GM19397 (cell line): ENCODE measurements at regions not wholly inside any gene's neighbourhood (a gene's known extent, or its start where the extent isn't known, plus 50 kb on each side); places are given as distances from the start of the nearest gene placed in this dataset.

ENCODE experiments used
- ATAC-seq: cut with Tn5 transposase; IDR thresholded peaks from one replicate; pipeline ENCODE4 v1.9.1; 2021; ENCODE audit warnings: mild to moderate bottlenecking, moderate library complexity; ENCODE audit not compliant: unreplicated experiment

- no peak for ATAC-seq
Observed at GRCh38 chr4:35463251-35463952, 780.9 kb downstream of the ARAP2 start.

GRCh38 chr4:35464964-35465528 is 779.3 kb downstream of the ARAP2 start:
- ATAC-seq, result no peak

- no peak for ATAC-seq
Observed at GRCh38 chr4:35491093-35491492, 753.2 kb downstream of the ARAP2 start.

- ATAC-seq, result no peak
Observed at GRCh38 chr4:35493977-35494376, 750.3 kb downstream of the ARAP2 start.

- ATAC-seq, result no peak
Observed at GRCh38 chr4:35494955-35495354, 749.4 kb downstream of the ARAP2 start.

- ATAC-seq, result no peak
Observed at GRCh38 chr4:35500812-35501211, 743.5 kb downstream of the ARAP2 start.

- no peak for ATAC-seq
Observed at GRCh38 chr4:35503435-35503834, 740.9 kb downstream of the ARAP2 start.

- no peak for ATAC-seq
Observed at GRCh38 chr4:35506161-35506560, 738.2 kb downstream of the ARAP2 start.

GRCh38 chr4:35511851-35512250 is 732.5 kb downstream of the ARAP2 start:
- ATAC-seq, result no peak

- ATAC-seq, result no peak
Observed at GRCh38 chr4:35516102-35516501, 728.2 kb downstream of the ARAP2 start.

GRCh38 chr4:35520059-35520458 is 724.3 kb downstream of the ARAP2 start:
- no peak for ATAC-seq

GRCh38 chr4:35521682-35522081 is 722.6 kb downstream of the ARAP2 start:
- ATAC-seq, result no peak

- ATAC-seq, result no peak
Observed at GRCh38 chr4:35525192-35525978, 718.9 kb downstream of the ARAP2 start.

GRCh38 chr4:35526456-35526855 is 717.9 kb downstream of the ARAP2 start:
- no peak for ATAC-seq

- no peak for ATAC-seq
Observed at GRCh38 chr4:35534962-35535361, 709.4 kb downstream of the ARAP2 start.

- no peak for ATAC-seq
Observed at GRCh38 chr4:35538807-35539206, 705.5 kb downstream of the ARAP2 start.

GRCh38 chr4:35539404-35540055 is 704.8 kb downstream of the ARAP2 start:
- no peak for ATAC-seq

GRCh38 chr4:35541146-35541887 is 703.0 kb downstream of the ARAP2 start:
- ATAC-seq, result no peak

GRCh38 chr4:35541888-35542213 is 702.5 kb downstream of the ARAP2 start:
- ATAC-seq, result no peak

GRCh38 chr4:35548921-35549320 is 695.4 kb downstream of the ARAP2 start:
- ATAC-seq, result no peak

GRCh38 chr4:35556387-35556786 is 687.9 kb downstream of the ARAP2 start:
- ATAC-seq, result no peak
